ENCODE measurements at regions not wholly inside any gene's neighbourhood (a gene's known extent, or its start where the extent isn't known, plus 50 kb on each side); places are given as distances from the start of the nearest gene placed in this dataset.

DNA sequence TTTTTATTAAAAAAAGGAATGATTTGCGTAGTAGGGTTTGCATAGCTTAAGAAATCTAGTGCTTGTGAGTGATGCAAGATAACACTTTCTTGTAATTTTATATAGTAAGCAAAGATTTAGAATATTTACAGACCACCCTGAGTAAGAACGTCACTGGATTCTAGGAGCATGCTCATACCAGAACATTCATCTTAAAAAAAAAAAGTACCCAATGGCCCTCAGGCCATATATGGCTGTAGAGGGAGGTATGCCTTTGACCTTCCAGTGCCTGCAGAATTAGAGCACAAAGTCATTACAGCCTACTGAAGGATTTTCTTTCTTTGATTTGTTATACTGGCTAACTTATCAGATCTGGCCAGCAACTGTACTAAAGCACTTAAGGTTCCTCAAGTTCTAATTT, 236.3 kb upstream of the GYPA start:
- H3K4me2 ChIP-seq (ENCODE audit: low read depth, low read length), result no peak overlapping the region
- no peak overlapping the region for H2BK20ac ChIP-seq (ENCODE audit: low read depth, low read length)
- H4K20me1 ChIP-seq (ENCODE audit: insufficient read depth, low read length), result no peaks in the 10 kb centered on the region
- no peak overlapping the region for H4K5ac ChIP-seq (ENCODE audit: low read depth, low read length)
- H2AFZ ChIP-seq (replicated peaks; ENCODE audit: low read length, poor library complexity), result no peak overlapping the region
- H3K18ac ChIP-seq (ENCODE audit: low read depth, low read length), result no peak overlapping the region
- dilution Hi-C loops (cut with HindIII; ENCODE audit: low sequenced_read_pairs, unreplicated experiment) (no loop called here), intact Hi-C loops (cut with micrococcal nuclease) (no loop called here), in situ Hi-C loops (cut with MboI; ENCODE audit: low sequenced_read_pairs) (no loop called here)
- no peak overlapping the region for H3K4me3 ChIP-seq (ENCODE audit: insufficient read depth, low read depth, low read length)
- no peaks in the 10 kb centered on the region for H3K9me3 ChIP-seq (ENCODE audit: control insufficient read depth, insufficient read depth, low read length)
- ChIA-PET POLR2A (ENCODE audit: unreplicated experiment) (no interaction called here), CTCF (no interaction called here)
- no peaks in the 10 kb centered on the region for H3K79me1 ChIP-seq (ENCODE audit: low read depth in 1 of 2, low read length in 2 of 2)
- TF ChIP-seq SMC3 (IDR thresholded peaks at IDR 0.05; ENCODE audit: low read depth, low read length), result no peak
- no peak for TF ChIP-seq CEBPB (IDR thresholded peaks at IDR 0.05; ENCODE audit: low read depth, low read length)
- no peak for TF ChIP-seq MAZ (IDR thresholded peaks at IDR 0.05; ENCODE audit: borderline replicate concordance, low read depth, low read length)
- TF ChIP-seq NFE2L2 (IDR thresholded peaks at IDR 0.05; ENCODE audit: low read depth, low read length), result no peak
- no peak for TF ChIP-seq FOS (IDR thresholded peaks at IDR 0.05; ENCODE audit: low read depth, low read length)
- TF ChIP-seq BHLHE40 (IDR thresholded peaks at IDR 0.05; ENCODE audit: low read depth, low read length), result no peak
- TF ChIP-seq, protein P1, sequence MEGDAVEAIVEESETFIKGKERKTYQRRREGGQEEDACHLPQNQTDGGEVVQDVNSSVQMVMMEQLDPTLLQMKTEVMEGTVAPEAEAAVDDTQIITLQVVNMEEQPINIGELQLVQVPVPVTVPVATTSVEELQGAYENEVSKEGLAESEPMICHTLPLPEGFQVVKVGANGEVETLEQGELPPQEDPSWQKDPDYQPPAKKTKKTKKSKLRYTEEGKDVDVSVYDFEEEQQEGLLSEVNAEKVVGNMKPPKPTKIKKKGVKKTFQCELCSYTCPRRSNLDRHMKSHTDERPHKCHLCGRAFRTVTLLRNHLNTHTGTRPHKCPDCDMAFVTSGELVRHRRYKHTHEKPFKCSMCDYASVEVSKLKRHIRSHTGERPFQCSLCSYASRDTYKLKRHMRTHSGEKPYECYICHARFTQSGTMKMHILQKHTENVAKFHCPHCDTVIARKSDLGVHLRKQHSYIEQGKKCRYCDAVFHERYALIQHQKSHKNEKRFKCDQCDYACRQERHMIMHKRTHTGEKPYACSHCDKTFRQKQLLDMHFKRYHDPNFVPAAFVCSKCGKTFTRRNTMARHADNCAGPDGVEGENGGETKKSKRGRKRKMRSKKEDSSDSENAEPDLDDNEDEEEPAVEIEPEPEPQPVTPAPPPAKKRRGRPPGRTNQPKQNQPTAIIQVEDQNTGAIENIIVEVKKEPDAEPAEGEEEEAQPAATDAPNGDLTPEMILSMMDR (conservative IDR thresholded peaks at IDR 0.05; ENCODE audit: low read depth, low read length), result no peak
- TF ChIP-seq MXI1 (IDR thresholded peaks at IDR 0.05; ENCODE audit: borderline replicate concordance, low read depth, low read length), result no peak
- no peak for TF ChIP-seq RFX5 (IDR thresholded peaks at IDR 0.05; ENCODE audit: low read depth, low read length)
- TF ChIP-seq RAD21 (IDR thresholded peaks at IDR 0.05; ENCODE audit: low read length), result no peak
- TF ChIP-seq RCOR1 (IDR thresholded peaks at IDR 0.05; ENCODE audit: insufficient replicate concordance, low read length), result no peak
- TF ChIP-seq POLR2A (IDR thresholded peaks at IDR 0.05; ENCODE audit: low read depth, low read length), result no peak
- TF ChIP-seq MAFK (IDR thresholded peaks at IDR 0.05; ENCODE audit: low read depth, low read length), result no peak
- no peak for TF ChIP-seq CHD1 (IDR thresholded peaks at IDR 0.05; ENCODE audit: low read depth, low read length)
- TF ChIP-seq, protein P2, sequence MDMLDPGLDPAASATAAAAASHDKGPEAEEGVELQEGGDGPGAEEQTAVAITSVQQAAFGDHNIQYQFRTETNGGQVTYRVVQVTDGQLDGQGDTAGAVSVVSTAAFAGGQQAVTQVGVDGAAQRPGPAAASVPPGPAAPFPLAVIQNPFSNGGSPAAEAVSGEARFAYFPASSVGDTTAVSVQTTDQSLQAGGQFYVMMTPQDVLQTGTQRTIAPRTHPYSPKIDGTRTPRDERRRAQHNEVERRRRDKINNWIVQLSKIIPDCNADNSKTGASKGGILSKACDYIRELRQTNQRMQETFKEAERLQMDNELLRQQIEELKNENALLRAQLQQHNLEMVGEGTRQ (IDR thresholded peaks at IDR 0.05; ENCODE audit: low read depth, low read length), result no peak
- TF ChIP-seq, protein P3, sequence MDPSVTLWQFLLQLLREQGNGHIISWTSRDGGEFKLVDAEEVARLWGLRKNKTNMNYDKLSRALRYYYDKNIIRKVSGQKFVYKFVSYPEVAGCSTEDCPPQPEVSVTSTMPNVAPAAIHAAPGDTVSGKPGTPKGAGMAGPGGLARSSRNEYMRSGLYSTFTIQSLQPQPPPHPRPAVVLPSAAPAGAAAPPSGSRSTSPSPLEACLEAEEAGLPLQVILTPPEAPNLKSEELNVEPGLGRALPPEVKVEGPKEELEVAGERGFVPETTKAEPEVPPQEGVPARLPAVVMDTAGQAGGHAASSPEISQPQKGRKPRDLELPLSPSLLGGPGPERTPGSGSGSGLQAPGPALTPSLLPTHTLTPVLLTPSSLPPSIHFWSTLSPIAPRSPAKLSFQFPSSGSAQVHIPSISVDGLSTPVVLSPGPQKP (IDR thresholded peaks at IDR 0.05; ENCODE audit: borderline replicate concordance, low read depth, low read length), result no peak
- no peak overlapping the region for H2AK9ac ChIP-seq (replicated peaks; ENCODE audit: low read depth, low read length, poor library complexity)
- no peak overlapping the region for H3K23ac ChIP-seq (ENCODE audit: low read depth, low read length)
- H2BK120ac ChIP-seq (ENCODE audit: low read depth, low read length), result no peak overlapping the region
- no peaks in the 10 kb centered on the region for H3K4me1 ChIP-seq (ENCODE audit: control insufficient read depth, insufficient read depth, low read length)
- H3K9ac ChIP-seq (ENCODE audit: low read depth, low read length), result no peak overlapping the region
- no peak overlapping the region for H2AK5ac ChIP-seq (ENCODE audit: low read depth, low read length)
- no peak overlapping the region for H2BK5ac ChIP-seq (ENCODE audit: low read depth, low read length, poor library complexity, severe bottlenecking)
- H3K27me3 ChIP-seq (ENCODE audit: control insufficient read depth, insufficient read depth, low read length), result no peaks in the 10 kb centered on the region; the same call in 1 of the 2 replicates
- H3K36me3 ChIP-seq (ENCODE audit: control insufficient read depth, insufficient read depth, low read length), result no peaks in the 10 kb centered on the region
- no peaks in the 10 kb centered on the region for H3K9me1 ChIP-seq (ENCODE audit: insufficient read depth, low read length)
- H4K8ac ChIP-seq (ENCODE audit: low read depth in 2 of 2, low read length in 2 of 2), result no peak overlapping the region
- ATAC-seq (ENCODE audit: low read depth) (no peak), DNase-seq (no peak)
- H4K91ac ChIP-seq (ENCODE audit: insufficient read depth, low read depth, low read length), result no peak overlapping the region
- no peak overlapping the region for H3K56ac ChIP-seq (ENCODE audit: extremely low read depth, insufficient read depth, low read length)
- no CpG with 5 or more reads among the region's 2 CpGs for WGBS, 2 experiments (ENCODE audit: extremely low coverage in 2 of 2, insufficient read length in 1 of 2)
- no peak overlapping the region for H3K4ac ChIP-seq (ENCODE audit: low read depth, low read length)
- BruUV-seq (replicated peaks), result no TSS peak
- H3K27ac ChIP-seq (ENCODE audit: insufficient read depth, low read length), result no peak overlapping the region
- H2BK15ac ChIP-seq (ENCODE audit: low read depth, low read length), result no peak overlapping the region
- H3K14ac ChIP-seq (replicated peaks; ENCODE audit: low read depth, low read length), result no peak overlapping the region
